Gastrocnemius medialis (tissue), 4 donors: ENCODE measurements at regions not wholly inside any gene's neighbourhood (a gene's known extent, or its start where the extent isn't known, plus 50 kb on each side); places are given as distances from the start of the nearest gene placed in this dataset.

Experiments used
- CTCF ChIP-seq, 5 experiments: fragments of 450-650 bp in 3 of 5; fragments of 200-600 bp in 2 of 5; sonication (generic) in 2 of 5; IDR thresholded peaks in 4 of 5; conservative IDR thresholded peaks in 1 of 5; 1 replicate in 4 of 5; 2 replicates in 1 of 5; pipeline ENCODE4 v1.5.1; 2016 to 2019; ENCODE audit warnings: antibody characterized with exemption in 5 of 5, mild to moderate bottlenecking in 3 of 5, moderate library complexity in 3 of 5
- POLR2A ChIP-seq, 2 donors: fragments of 450-650 bp; IDR thresholded peaks; one replicate each; pipeline ENCODE4 v1.6.1; 2017; ENCODE audit warnings: antibody characterized with exemption in 2 of 2, mild to moderate bottlenecking in 2 of 2, moderate library complexity in 2 of 2

GRCh38 chr11:15748132-15748531, 608.2 kb downstream of the SOX6 start:
- TF ChIP-seq POLR2A (IDR thresholded peaks at IDR 0.05) (no peak), CTCF (IDR thresholded peaks at IDR 0.05 in 4 of 5, conservative IDR thresholded peaks at IDR 0.05 in 1 of 5) (no peak)
